CD4-positive, alpha-beta T cell treated with Interleukin-21 for 1 hour (primary cell): ENCODE measurements at regions not wholly inside any gene's neighbourhood (a gene's known extent, or its start where the extent isn't known, plus 50 kb on each side); places are given as distances from the start of the nearest gene placed in this dataset.
A peak's percentile ranks its signal among the peaks of the same experiment; 100 is the strongest.

ENCODE experiments used
- DNase-seq: peaks from one replicate; pipeline ENCODE4 v3.0.0-alpha.2; 2020

GRCh38 chr9:105065098-105066088, 137.4 kb upstream of the ABCA1 start:
- DNase-seq, result no peak

- no peak for DNase-seq
Observed at GRCh38 chr9:105066275-105066865, 138.4 kb upstream of the ABCA1 start.

- no peak for DNase-seq
Observed at GRCh38 chr9:105067895-105068580, 140.1 kb upstream of the ABCA1 start.

GRCh38 chr9:105069285-105069684, 141.3 kb upstream of the ABCA1 start:
- no peak for DNase-seq

- DNase-seq, result no peak
Observed at GRCh38 chr9:105069696-105070095, 141.7 kb upstream of the ABCA1 start.

- no peak for DNase-seq
Observed at GRCh38 chr9:105070176-105070575, 142.2 kb upstream of the ABCA1 start.

GRCh38 chr9:105072476-105072875, 144.5 kb upstream of the ABCA1 start:
- DNase-seq, result no peak

GRCh38 chr9:105073147-105073546, 145.2 kb upstream of the ABCA1 start:
- no peak for DNase-seq

- DNase-seq, result no peak
Observed at GRCh38 chr9:105074491-105074890, 146.5 kb upstream of the ABCA1 start.

- no peak for DNase-seq
Observed at GRCh38 chr9:105076729-105077128, 148.8 kb upstream of the ABCA1 start.

- no peak for DNase-seq
Observed at GRCh38 chr9:105079457-105079856, 151.5 kb upstream of the ABCA1 start.

- DNase-seq, result no peak
Observed at GRCh38 chr9:105082843-105083242, 154.9 kb upstream of the ABCA1 start.

GRCh38 chr9:105083256-105083655, 155.3 kb upstream of the ABCA1 start:
- DNase-seq, result no peak

- no peak for DNase-seq
Observed at GRCh38 chr9:105087910-105088898, 156.2 kb upstream of the SLC44A1 start.

GRCh38 chr9:105089874-105090273, 154.6 kb upstream of the SLC44A1 start:
- no peak for DNase-seq

- DNase-seq, result no peak
Observed at GRCh38 chr9:105091004-105091640, 153.3 kb upstream of the SLC44A1 start.

GRCh38 chr9:105093685-105094084, 150.8 kb upstream of the SLC44A1 start:
- no peak for DNase-seq

- DNase-seq, result no peak
Observed at GRCh38 chr9:105098370-105098769, 146.1 kb upstream of the SLC44A1 start.

GRCh38 chr9:105103776-105104175, 140.7 kb upstream of the SLC44A1 start:
- no peak for DNase-seq

GRCh38 chr9:105114318-105114717, 130.1 kb upstream of the SLC44A1 start:
- DNase-seq, result no peak

- peak; percentile 37 for DNase-seq
Observed at GRCh38 chr9:105114964-105115728, 129.3 kb upstream of the SLC44A1 start.
